HEK293 (cell line): ENCODE measurements at regions not wholly inside any gene's neighbourhood (a gene's known extent, or its start where the extent isn't known, plus 50 kb on each side); places are given as distances from the start of the nearest gene placed in this dataset.

ENCODE experiments used
- CTCF ChIA-PET: fragments of 350-600 bp; formaldehyde crosslinking; extraction: SDS; loops from one replicate; lab custom pipeline; 2021; ENCODE audit warnings: antibody characterized with exemption; lab: Yijun Ruan, JAX
- POLR2A ChIA-PET: fragments of 300-600 bp; formaldehyde crosslinking; extraction: SDS; loops from one replicate; lab custom pipeline; 2020; ENCODE audit warnings: antibody characterized with exemption, inconsistent platforms; lab: Yijun Ruan, JAX
- H3K27ac ChIP-seq: fragments of 200-500 bp; sonication (Bioruptor generic); 2 replicates; pipeline ENCODE4 v1.5.1; 2014; ENCODE audit warnings: low read depth, low read length, control low read depth, inconsistent platforms; ENCODE audit errors: extremely low read depth
- H3K36me3 ChIP-seq, 2 experiments: fragments of 200-500 bp in 1 of 2; sonication (Bioruptor generic) in 1 of 2; 1 replicate in 1 of 2; 2 replicates in 1 of 2; pipeline ENCODE4 v1.5.1; 2014 to 2017; ENCODE audit warnings: inconsistent platforms in 2 of 2, low read length in 2 of 2; ENCODE audit not compliant: control insufficient read depth in 2 of 2, insufficient read depth in 1 of 2
- H3K4me1 ChIP-seq: fragments of 200-500 bp; sonication (Bioruptor generic); 2 replicates; pipeline ENCODE4 v1.5.1; 2014; ENCODE audit warnings: mild to moderate bottlenecking, low read length, inconsistent platforms; ENCODE audit not compliant: control insufficient read depth, insufficient read depth
- H3K4me3 ChIP-seq: 2 replicates; pipeline ENCODE4 v1.5.1; 2011; ENCODE audit warnings: low read depth, mild to moderate bottlenecking, control low read depth, low read length, moderate library complexity
- H3K9me3 ChIP-seq: fragments of 200-500 bp; sonication (Bioruptor generic); 2 replicates; pipeline ENCODE4 v1.5.1; 2014; ENCODE audit warnings: low read depth, low read length, inconsistent platforms; ENCODE audit not compliant: control insufficient read depth, insufficient read depth
- HIC1 ChIP-seq: fragments of 450-650 bp; formaldehyde crosslinking; IDR thresholded peaks from 2 replicates; pipeline ENCODE4 v1.5.1; 2016; ENCODE audit warnings: missing biosample characterization, missing genetic modification characterization
- INSM2 ChIP-seq: fragments of 450-650 bp; formaldehyde crosslinking; IDR thresholded peaks from 2 replicates; pipeline ENCODE4 v1.5.1; 2016; ENCODE audit warnings: missing biosample characterization, missing genetic modification characterization
- OVOL3 ChIP-seq: fragments of 450-650 bp; formaldehyde crosslinking; IDR thresholded peaks from 2 replicates; pipeline ENCODE4 v1.5.1; 2016; ENCODE audit warnings: missing biosample characterization, missing genetic modification characterization
- ZBTB26 ChIP-seq: fragments of 450-650 bp; formaldehyde crosslinking; optimal IDR thresholded peaks from 2 replicates; pipeline ENCODE3; 2016; ENCODE audit warnings: missing biosample characterization, mild to moderate bottlenecking, missing genetic modification characterization
- ZNF148 ChIP-seq: fragments of 450-650 bp; formaldehyde crosslinking; IDR thresholded peaks from 2 replicates; pipeline ENCODE4 v1.5.0; 2017; ENCODE audit warnings: missing biosample characterization, missing genetic modification characterization, borderline replicate concordance
- ZNF202 ChIP-seq: fragments of 450-650 bp; formaldehyde crosslinking; IDR thresholded peaks from 2 replicates; pipeline ENCODE4 v1.5.1; 2016; ENCODE audit warnings: missing biosample characterization, missing genetic modification characterization, borderline replicate concordance
- ZNF274 ChIP-seq, 2 experiments: fragments of 200-500 bp in 1 of 2; fragments of 450-650 bp in 1 of 2; sonication (Bioruptor generic) in 1 of 2; formaldehyde crosslinking in 1 of 2; IDR thresholded peaks; 2 replicates each; pipeline versions ENCODE4 v1.5.1 to v1.6.1; 2014 to 2016; ENCODE audit warnings: borderline replicate concordance in 1 of 2, inconsistent platforms in 1 of 2, low read length in 1 of 2, missing biosample characterization in 1 of 2, missing genetic modification characterization in 1 of 2
- ZNF394 ChIP-seq: fragments of 450-650 bp; formaldehyde crosslinking; IDR thresholded peaks from 2 replicates; pipeline ENCODE4 v1.5.1; 2016; ENCODE audit warnings: missing biosample characterization, missing genetic modification characterization, mild to moderate bottlenecking, moderate library complexity, borderline replicate concordance
- ZNF398 ChIP-seq: fragments of 450-650 bp; formaldehyde crosslinking; IDR thresholded peaks from 2 replicates; pipeline ENCODE4 v1.5.1; 2017; ENCODE audit warnings: missing biosample characterization, missing genetic modification characterization
- ZNF416 ChIP-seq: fragments of 450-650 bp; formaldehyde crosslinking; IDR thresholded peaks from 2 replicates; pipeline ENCODE4 v1.5.1; 2016; ENCODE audit warnings: missing biosample characterization, missing genetic modification characterization
- ZNF449 ChIP-seq: fragments of 450-650 bp; formaldehyde crosslinking; IDR thresholded peaks from 2 replicates; pipeline ENCODE4 v1.5.1; 2017; ENCODE audit warnings: missing biosample characterization, mild to moderate bottlenecking, missing genetic modification characterization, moderate library complexity
- ZNF521 ChIP-seq: fragments of 450-650 bp; formaldehyde crosslinking; IDR thresholded peaks from 2 replicates; pipeline ENCODE4 v1.5.1; 2017; ENCODE audit warnings: missing biosample characterization, mild to moderate bottlenecking, missing genetic modification characterization
- ZNF776 ChIP-seq: fragments of 450-650 bp; formaldehyde crosslinking; IDR thresholded peaks from 2 replicates; pipeline ENCODE4 v1.5.0; 2017; ENCODE audit warnings: missing biosample characterization, missing genetic modification characterization, borderline replicate concordance
- ZSCAN4 ChIP-seq: fragments of 450-650 bp; formaldehyde crosslinking; IDR thresholded peaks from 2 replicates; pipeline ENCODE4 v1.5.1; 2017; ENCODE audit warnings: missing biosample characterization, missing genetic modification characterization

- Histone ChIP-seq H3K4me3 (no peak overlapping the region), H3K36me3 (no peaks in the 10 kb centered on the region), H3K9me3 (no peaks in the 10 kb centered on the region), H3K4me1 (no peaks in the 10 kb centered on the region), H3K27ac (no peak overlapping the region)
- ChIA-PET CTCF (interaction anchor here (0.9 kb wide), 1 partner anchor 9 kb away, joined by 3 read pairs; no protein-coding TSS in a partner anchor), POLR2A (no interaction called here)
- no peak for TF ChIP-seq ZNF398
- no peak for TF ChIP-seq INSM2 (tag by site-specific recombination)
- no peak for TF ChIP-seq OVOL3
- TF ChIP-seq ZNF394, result no peak
- TF ChIP-seq ZNF449 (tag by site-specific recombination), result no peak
- TF ChIP-seq HIC1 (tag by site-specific recombination), result no peak
- no peak for TF ChIP-seq ZNF202 (tag by site-specific recombination)
- TF ChIP-seq ZBTB26 (tag by site-specific recombination), result no peak
- no peak for TF ChIP-seq ZNF521
- TF ChIP-seq ZNF416 (tag by site-specific recombination), result no peak
- no peak for TF ChIP-seq ZNF148 (tag by site-specific recombination)
- no peak for TF ChIP-seq ZSCAN4 (tag by site-specific recombination)
- no peak for TF ChIP-seq ZNF274 (IDR thresholded peaks at IDR 0.05; ENCODE audit: low read length)
- no peak for TF ChIP-seq ZNF274 (tag by site-specific recombination; IDR thresholded peaks at IDR 0.05; ENCODE audit: borderline replicate concordance)
- no peak for TF ChIP-seq ZNF776 (tag by site-specific recombination)
Observed at GRCh38 chr6:8758412-8758811, 323.1 kb upstream of the SLC35B3 start.
